Left ventricle myocardium inferior (tissue), 1 donor: ENCODE measurements at regions not wholly inside any gene's neighbourhood (a gene's known extent, or its start where the extent isn't known, plus 50 kb on each side); places are given as distances from the start of the nearest gene placed in this dataset.

Source experiments
- DNase-seq: peaks from one replicate; pipeline ENCODE4 v3.0.0-alpha.2; 2020
- H3K27ac ChIP-seq: fragments of 200-600 bp; replicated peaks from 2 replicates; pipeline ENCODE4 v1.8.0; 2021
- H3K27me3 ChIP-seq: fragments of 200-600 bp; 2 replicates; pipeline ENCODE4 v1.8.0; 2021; ENCODE audit warnings: low read depth
- H3K36me3 ChIP-seq: fragments of 200-600 bp; 2 replicates; pipeline ENCODE4 v1.8.0; 2021
- H3K4me1 ChIP-seq: fragments of 200-600 bp; 2 replicates; pipeline ENCODE4 v1.8.0; 2021
- H3K4me3 ChIP-seq: fragments of 200-600 bp; 2 replicates; pipeline ENCODE4 v1.8.0; 2021; ENCODE audit warnings: mild to moderate bottlenecking, moderate library complexity
- H3K9me3 ChIP-seq: fragments of 200-600 bp; replicated peaks from 2 replicates; pipeline ENCODE4 v1.8.0; 2021
- CTCF ChIP-seq: fragments of 200-600 bp; IDR thresholded peaks from 2 replicates; pipeline ENCODE4 v1.8.0; 2021; ENCODE audit warnings: antibody characterized with exemption, mild to moderate bottlenecking, borderline replicate concordance
- intact Hi-C: fragments of 100-400 bp; cut with micrococcal nuclease; formaldehyde crosslinking; loops from one replicate; pipeline ENCODE4 v1.11.0; 2022
- donor health status: DM: no; HTN: yes; CAD: no; lungs with severe emphysema.

DNA sequence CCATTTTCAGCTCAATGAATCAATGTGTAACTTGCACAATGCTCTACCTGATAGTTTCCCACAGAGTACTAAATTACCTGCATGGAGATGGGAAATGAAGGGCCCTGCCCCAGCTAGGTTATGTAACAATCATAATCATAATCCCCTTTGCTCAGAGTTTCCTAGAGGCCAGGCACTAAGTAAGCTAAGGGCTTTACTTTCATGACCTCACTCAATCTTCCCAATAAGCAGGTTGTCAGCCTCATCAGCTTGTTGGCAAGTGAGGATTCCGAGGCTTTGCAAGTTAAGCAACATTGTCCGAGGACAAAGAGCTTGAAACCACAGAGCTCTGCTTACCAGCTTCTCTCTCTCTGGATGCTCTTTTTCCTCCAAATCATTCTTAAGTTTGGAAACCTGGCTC lies 64.1 kb upstream of the NTPCR start:
- intact Hi-C loops: no loop called here
- no peaks in the 10 kb centered on the region for H3K4me1 ChIP-seq
- no peak for DNase-seq
- H3K9me3 ChIP-seq: no peaks in the 10 kb centered on the region
- TF ChIP-seq CTCF: no peak
- no peak overlapping the region for H3K27ac ChIP-seq
- no peaks in the 10 kb centered on the region for H3K27me3 ChIP-seq
- H3K4me3 ChIP-seq: no peak overlapping the region
- no peaks in the 10 kb centered on the region for H3K36me3 ChIP-seq

DNA sequence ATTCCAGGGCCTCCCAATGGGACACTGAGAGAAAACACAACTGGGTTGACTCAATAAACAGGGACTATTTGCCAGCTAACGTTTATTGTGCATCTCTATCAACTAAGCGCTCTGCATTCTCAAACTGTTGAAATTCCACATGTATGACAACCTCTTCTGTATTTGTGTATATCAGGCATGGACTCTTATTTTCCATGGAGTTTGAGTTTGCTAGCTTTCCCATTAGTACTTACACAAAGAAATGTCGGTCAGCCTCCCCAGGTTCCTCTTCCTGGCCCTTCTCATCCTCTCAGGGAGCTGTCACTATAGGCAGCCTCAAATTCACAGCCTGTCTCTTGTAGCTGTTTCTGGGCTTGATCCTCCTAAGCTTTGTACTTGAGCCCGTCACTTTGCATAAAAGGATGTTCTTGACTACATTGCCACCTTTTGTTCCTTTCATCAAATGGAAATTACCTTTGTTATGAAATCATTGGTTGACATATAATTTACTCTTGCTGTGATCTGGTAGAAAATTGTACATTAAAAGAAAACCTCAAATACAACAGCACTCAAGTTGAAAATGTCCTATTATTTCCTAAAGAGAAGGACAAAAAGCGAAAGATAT lies 60.0 kb upstream of the NTPCR start:
- no peak for DNase-seq
- no peaks in the 10 kb centered on the region for H3K27me3 ChIP-seq
- no peaks in the 10 kb centered on the region for H3K36me3 ChIP-seq
- H3K4me3 ChIP-seq: no peak overlapping the region
- intact Hi-C loops: no loop called here
- H3K4me1 ChIP-seq: no peaks in the 10 kb centered on the region
- TF ChIP-seq CTCF: no peak
- H3K9me3 ChIP-seq: peaks cover 23% of the 10 kb centered on the region
- H3K27ac ChIP-seq: no peak overlapping the region

DNA sequence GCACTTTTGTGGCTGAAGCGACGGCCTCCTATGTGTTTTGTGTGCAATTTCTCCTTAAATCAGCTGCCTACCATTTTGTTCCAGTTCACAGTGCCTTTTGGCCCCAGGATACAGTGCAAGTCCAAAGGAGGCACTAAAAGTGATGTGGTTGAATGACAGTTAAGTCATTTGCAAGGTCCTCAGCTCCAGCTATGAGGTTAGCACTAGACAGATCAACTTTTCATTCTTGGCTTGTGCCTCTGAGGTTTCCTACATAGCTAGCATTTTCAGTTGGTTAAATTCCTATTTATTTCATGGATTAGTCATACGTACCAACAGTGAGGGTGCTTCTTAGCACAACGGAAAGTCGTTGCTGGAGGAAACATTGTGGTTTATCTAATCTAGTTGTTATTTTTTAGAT lies 59.3 kb upstream of the NTPCR start:
- Histone ChIP-seq H3K4me1 (no peaks in the 10 kb centered on the region), H3K4me3 (no peak overlapping the region), H3K36me3 (no peaks in the 10 kb centered on the region), H3K27me3 (no peaks in the 10 kb centered on the region), H3K9me3 (peaks cover 23% of the 10 kb centered on the region), H3K27ac (no peak overlapping the region)
- no peak for DNase-seq
- TF ChIP-seq CTCF: no peak
- intact Hi-C loops: no loop called here

DNA sequence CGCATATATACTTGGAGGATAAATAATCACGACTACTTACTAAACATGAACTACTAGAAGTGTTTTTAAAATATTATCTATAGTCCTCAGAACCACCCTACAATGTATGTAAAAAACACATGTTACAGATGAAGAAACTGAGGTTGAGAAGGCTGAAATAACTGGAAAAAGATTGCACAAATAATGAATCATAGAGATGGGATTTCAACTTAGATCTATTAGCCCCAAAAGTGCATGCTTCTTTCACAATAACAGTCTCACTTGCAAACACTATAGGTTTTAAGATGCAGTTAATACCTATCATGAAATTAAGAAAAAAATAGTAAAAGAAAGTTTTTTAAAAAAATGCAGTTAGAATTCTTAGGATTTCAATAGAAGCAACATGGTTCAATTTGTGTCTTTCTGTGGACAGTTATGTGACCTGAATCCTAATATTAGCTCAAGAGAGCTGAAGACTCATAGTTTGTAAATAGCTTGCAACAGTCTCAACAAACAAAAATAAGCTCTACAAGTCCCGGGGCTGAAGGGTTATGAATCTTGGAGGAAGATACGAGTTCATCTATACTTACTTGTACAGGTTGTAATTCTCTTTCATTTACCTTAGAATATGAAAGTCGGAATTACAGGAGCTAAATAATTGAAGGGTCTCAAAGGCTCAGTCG lies 58.6 kb upstream of the NTPCR start:
- Histone ChIP-seq H3K27ac (no peak overlapping the region), H3K27me3 (no peaks in the 10 kb centered on the region), H3K4me3 (no peak overlapping the region), H3K36me3 (no peaks in the 10 kb centered on the region), H3K4me1 (no peaks in the 10 kb centered on the region), H3K9me3 (peaks cover 23% of the 10 kb centered on the region)
- intact Hi-C loops: no loop called here
- DNase-seq: no peak
- TF ChIP-seq CTCF: no peak

DNA sequence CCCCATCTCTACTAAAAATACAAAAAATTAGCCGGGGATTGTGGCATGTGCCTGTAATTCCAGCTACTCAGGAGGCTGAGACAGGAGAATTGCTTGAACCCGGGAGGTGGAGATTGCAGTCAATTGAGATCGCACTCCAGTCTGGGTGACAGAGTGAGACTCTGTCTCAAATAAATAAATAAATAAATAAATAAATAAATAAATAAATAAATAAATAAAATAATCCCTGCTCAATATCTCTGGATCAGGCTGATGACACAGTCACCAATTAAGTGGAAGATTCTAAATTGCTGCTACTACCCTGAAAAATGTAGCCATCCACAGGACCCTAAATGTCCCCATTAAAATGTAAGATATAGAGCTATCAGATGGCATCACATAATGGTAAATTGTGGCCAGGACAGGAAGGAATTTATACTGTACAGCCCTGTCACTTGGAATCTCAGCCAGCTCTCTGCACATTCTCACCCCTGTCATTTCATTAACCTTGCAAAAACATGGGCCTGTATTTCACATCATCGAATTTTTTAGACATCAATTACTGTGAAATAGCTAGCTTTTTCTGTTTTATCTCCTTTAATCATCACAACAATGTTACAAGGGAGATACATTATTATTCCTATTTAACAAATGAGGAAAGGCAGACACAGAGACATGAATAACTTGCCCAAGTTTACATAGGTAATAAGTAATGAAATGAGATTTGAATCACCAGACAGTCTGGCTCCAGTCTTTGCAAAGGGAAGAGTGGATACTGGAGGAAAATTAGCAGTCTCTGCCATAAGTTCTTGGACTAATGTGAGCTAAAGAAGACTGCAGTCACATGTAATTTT lies 56.7 kb upstream of the NTPCR start:
- no peak for TF ChIP-seq CTCF

More for the DNA sequence above, 56.7 kb upstream of the NTPCR start:
- no peak overlapping the region for H3K27ac ChIP-seq
- no peak for DNase-seq
- intact Hi-C loops: no loop called here
- no peaks in the 10 kb centered on the region for H3K4me1 ChIP-seq
- H3K9me3 ChIP-seq: peaks cover 23% of the 10 kb centered on the region
- H3K4me3 ChIP-seq: no peak overlapping the region
- no peaks in the 10 kb centered on the region for H3K36me3 ChIP-seq
- no peaks in the 10 kb centered on the region for H3K27me3 ChIP-seq
